Activated CD4-positive, alpha-beta T cell treated with anti-CD3 and anti-CD28 coated beads, Interleukin-2, Interleukin-4, amounts not matched to agents 100 ng/mL and 50 ng/mL, durations not matched to agents 16 hours and 8 hours (primary cell): ENCODE measurements at regions not wholly inside any gene's neighbourhood (a gene's known extent, or its start where the extent isn't known, plus 50 kb on each side); places are given as distances from the start of the nearest gene placed in this dataset.
"Not testable (repeated sequence)": the region's sequence is repeated elsewhere in the genome, so short reads cannot be mapped to it uniquely, and the experiment has no call there.

ENCODE experiments used
- DNase-seq: peaks from one replicate; pipeline ENCODE4 v3.0.0-alpha.2; 2020; ENCODE audit warnings: low spot score

DNA sequence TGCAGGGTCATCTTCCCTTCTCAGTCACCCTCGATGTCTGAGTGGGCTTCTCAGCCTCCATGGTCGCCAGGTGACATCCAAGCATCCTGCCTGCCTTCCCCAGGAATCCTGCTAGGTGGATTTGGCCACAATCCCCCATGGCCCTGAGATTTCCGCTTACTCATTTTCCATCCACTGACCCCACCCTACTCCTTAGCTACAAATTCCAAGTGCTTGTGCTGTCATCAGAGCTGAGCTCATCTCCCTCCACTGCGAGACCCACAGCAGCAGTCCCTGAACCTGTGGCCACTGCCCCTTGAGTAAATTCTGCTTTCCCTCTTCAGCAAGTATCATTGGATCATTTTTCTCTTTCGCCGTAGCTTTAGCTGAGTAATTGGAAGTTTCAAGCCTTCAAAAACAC is 90.5 kb upstream of the ANKRD10 start:
- no peak for DNase-seq

DNA sequence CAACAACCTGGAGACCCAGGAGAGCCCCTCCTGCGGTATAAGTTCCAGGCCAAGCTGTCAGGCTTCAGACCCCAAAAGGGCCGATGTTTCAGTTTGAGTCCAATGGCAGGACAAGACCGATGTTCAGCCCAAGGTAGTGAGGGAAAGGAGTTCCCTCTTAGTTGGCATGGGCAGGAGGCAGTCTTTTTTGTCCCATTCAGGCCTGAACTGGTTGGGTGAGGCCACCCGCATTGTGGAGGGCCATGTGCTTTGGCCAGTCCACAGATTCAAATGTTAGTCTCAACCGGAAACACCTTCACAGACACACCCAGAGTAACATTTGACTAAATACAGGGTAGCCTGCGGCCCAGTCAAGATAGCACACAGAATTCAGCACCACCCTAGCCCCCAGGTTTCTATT is 89.6 kb upstream of the ANKRD10 start:
- no peak for DNase-seq

DNA sequence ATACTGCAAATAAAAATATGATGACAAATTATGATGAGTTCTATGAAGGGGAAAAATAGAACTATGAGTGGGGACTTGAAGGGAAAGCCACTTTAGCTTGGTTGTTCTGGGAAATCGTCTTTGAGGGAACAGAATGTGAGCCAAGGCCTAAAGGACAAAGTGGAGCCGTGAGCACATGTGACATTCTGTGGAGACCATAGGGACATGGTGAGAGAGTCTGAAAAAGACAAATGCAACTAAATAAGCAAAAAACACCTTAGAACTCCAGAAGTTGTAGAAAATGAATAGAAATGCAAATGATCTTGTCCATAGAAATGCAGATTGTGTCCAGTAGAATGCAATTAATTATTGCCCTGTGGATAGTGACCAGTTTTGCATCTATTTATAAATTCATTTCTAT is 86.8 kb upstream of the ANKRD10 start:
- no peak for DNase-seq

DNA sequence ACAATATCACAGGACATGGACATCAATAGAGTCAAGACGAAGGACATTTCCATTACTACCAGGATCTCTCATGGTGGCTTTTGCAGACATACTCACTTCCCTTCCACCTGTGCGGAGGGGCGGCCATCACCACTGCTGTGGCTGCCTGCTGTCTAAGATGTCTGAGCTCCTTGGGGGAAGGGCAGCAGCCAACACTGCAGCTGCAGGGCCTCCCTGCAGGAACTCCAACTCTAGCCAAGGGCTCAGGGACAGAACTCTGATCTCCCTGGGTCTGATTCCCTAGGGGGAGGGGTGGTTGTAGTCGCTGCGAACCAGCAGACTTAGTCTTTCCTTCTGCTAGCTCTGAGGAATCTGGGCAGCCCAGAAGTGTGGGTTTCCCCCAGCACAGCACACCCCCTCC is 78.9 kb upstream of the ANKRD10 start:
- DNase-seq, result no peak

DNA sequence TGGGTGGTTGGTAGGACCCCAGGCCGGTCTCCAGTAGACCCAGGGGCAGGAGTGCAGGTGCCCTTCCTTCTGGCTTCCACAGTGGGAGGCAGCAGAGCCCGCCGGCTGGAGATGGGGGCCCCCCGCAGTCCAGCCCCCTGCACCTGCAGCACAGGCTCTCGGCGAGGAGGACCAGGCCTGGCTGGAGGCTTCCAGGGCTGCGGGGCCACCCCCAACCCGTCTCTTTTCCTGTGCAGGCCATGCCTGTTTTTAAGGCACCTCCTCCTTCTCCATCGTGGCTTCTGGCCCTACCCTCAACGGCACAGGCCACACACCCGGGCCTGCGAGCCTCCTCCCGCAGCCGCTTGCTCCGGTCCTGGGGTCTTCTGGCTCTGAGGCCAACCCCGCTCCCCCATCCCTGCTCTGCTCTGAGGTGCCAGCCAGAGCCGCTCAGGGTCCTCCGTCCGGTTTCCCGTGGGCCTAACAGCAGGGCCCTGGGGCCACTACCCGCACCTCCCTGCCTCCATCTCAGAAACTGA is 77.2 kb upstream of the ANKRD10 start:
- DNase-seq, result no peak

DNA sequence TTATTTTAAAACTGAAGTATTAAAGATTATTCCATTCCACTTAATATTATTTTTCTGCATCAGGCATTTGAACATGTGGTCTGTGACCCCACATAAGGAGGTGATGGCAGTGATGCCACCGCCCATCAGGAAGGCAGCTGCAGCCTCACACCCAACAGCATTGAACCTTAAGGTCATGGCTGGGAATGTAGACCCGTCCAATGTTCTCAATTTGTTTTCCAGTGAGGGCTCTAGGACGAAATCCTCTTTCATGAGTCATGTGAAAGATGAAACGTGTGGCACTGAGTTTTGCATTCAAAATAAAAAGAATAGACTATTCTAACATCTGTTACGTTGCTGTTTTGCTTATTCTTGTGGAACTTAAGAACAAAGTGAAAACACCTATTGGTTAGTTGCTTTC is 74.5 kb upstream of the ANKRD10 start:
- no peak for DNase-seq

DNA sequence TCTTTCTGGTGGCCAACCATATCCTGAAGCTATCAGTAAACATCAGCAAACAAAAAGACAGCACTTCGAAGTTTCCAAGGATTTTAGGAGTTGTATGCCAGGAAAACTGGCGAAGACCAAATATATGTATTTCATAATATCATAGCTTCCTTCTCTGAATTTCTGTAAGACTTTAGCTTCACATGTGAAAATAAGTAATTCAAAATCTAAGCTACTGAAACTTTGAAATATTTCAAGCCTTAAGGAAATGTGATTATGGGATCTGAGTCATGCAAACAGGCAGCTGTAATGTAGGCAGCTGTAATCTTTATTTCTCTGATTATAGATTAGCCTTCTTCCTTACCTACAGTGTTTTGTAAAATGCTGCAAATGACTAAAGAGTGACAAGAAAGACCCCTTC is 70.7 kb upstream of the ANKRD10 start:
- no peak for DNase-seq

DNA sequence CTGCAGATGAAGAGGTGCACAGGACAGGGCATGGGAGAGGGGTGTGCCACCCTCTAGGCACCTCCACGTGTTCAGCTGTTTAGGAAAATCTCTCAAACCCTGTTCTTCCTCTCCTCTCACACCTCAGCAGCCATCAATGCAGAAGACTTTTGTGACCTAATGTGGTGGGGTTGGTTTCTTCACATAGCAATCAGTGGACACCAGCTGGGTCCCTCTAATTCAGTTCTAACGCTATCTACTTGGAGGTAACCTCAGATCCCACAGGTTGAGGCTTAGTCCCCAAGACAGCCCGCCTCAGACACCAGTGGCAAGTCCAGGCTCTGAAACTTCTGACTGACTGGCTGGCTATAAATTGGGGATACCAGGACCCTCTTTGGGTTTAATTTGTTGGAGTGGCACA is 69.9 kb upstream of the ANKRD10 start:
- DNase-seq, result no peak

DNA sequence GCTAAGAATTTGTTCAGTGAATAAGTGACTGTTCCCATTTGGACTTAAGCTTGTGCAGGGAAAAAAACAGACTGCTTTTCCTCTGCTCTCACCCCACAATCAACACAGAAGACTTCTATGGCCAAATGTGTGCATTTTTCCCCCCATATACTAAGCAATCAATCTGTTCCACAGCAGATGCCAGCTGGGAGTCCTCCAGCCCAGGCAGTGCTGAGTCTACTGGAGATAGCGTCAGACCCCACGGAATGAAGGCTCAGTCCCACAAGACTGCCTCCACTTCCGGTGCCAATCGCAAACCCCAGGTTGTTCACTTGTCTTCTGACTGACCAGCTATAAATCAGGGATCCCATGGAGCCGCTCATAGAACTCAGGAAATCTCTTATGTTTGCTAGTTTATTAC is 69.5 kb upstream of the ANKRD10 start:
- no peak for DNase-seq

DNA sequence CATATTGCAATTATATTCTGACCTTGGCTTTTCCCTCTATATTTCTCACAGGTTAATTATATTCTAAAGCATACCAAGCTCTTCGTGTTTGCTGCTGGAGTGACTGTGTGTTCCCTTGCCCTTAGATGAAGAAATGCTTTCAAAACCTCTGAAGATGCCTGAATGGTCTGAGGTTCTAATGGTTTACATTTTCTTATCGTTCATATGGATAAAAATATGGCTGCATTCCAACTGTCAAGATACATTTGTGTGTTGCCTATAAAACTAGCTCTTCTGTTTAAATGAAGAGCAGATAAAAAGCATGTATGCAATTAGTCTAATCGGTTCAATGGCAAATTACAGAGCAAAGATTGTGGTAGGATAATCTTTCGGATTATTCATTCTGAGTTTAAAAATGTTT is 68.4 kb upstream of the ANKRD10 start:
- DNase-seq, result no peak

DNA sequence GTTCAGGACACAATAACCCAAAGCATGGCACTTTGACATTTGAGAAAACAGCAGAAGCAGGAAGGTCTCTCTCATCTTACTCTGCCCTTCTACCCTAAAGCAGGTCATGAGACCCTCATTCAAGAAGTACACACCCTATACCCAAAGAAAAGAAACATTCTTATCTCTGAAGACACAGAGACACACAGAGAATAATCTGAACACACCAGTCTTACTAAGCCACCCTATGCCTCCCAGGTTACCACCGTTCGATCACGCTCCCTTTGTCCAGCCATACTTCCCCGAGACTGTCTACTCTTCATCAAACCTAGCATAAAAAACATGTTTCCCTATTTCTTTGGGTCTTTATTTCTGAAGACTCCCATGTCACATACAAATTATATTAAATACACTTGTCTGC is 66.5 kb upstream of the ANKRD10 start:
- no peak for DNase-seq

DNA sequence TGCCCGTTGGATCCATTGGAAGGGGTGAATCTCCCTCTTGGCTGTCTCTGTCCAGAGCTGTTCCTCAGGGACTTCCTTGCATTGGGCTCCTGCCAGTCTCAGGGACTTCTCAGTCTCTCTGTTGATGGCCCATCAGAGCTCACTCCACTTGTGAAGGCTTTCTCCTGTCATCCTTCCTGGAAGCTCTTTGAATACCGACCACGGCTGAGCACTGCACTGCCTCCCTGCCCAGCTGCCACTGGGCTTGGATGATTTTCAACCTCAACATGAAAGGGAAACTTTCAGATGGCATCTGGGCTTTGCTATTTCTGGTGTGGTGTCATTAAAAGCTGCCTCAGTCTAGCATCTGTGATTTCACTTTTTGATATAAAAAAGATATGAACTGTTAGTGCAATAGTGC is 66.1 kb upstream of the ANKRD10 start:
- no peak for DNase-seq

DNA sequence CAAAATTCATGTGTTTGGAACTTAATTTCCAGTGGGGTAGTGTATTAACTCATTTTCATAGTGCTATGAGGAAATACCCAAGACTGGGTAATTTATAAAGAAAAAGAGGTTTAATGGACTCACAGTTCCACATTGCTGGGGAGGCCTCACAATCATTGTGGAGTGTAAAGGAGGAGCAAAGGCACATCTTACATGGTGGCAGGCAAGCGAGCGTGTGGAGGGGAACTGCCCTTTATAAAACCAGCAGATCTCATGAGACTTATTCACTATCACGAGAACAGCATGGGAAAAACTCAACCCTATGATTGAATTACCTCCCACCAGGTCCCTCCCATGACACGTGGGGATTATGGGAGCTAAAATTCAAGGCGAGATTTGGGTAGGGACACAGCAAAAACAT is 64.3 kb upstream of the ANKRD10 start:
- DNase-seq, result not testable (repeated sequence)

DNA sequence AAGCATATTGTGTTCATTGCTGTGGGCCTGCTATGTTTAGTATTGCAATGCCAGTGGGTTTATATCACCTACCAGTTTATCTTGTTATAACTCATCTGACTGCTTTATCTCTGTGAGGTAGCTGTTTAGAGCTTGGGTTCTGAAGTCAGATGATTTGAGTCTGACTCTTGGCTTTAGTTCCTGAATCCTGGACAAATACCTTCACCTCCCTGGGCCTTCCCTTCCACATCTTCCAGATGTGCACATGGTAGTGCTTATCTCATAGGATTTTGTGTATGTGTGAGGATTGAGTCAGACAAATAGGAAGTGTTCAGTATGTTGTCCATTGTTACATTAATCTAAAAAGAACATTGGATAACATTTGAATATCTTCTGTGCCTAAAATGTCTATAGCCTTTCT is 63.5 kb upstream of the ANKRD10 start:
- no peak for DNase-seq

DNA sequence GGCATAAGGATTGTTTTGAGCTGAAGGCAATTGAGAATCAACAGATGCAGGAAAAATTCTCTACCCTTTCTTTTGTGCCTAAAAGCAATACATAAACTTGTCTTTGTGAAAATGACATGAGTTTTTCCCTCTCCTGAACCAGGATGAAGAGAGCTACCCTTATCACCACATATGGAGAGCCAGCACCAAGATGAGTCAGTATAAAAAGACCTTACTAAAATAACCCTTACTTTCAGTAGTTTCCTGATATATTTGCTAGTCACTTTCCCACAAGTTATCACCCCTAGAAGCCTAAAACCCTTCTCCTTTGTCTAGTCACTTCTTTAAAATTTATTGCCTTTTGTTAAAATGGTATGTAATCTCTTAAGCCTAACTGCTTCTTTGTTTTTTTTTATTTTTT is 61.9 kb upstream of the ANKRD10 start:
- no peak for DNase-seq

DNA sequence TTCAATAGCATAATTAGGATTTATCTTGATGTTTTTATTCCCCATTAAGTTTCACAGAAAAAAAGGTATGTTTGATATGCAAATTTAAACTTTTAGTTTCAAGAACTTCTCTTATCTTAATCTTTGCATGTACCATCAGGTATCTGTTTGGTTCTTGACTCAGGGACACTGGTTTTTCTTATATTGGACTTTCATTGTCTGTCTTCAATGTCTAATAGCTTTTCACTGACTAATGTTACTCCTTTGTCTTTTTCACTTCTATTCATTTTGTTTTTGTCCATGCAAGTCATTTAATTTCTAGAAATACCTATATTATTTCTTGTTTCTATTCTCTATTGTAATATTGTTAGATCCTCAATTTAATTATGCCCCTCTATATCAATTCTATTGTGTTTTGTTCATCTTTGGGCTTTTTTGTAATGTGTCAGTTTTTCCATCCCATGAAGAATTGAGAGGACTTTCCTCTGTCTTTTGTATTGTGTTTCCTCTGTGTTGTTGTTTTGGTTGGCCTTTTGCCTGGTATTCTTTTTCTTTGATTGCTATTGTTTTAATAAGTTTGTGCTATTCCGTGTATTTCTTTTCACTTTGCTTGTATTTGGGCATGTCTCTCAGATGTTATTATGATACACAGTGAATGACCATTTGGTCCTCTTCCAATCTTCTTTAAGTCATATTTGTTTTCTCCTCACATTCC is 58.3 kb upstream of the ANKRD10 start:
- DNase-seq, result no peak

DNA sequence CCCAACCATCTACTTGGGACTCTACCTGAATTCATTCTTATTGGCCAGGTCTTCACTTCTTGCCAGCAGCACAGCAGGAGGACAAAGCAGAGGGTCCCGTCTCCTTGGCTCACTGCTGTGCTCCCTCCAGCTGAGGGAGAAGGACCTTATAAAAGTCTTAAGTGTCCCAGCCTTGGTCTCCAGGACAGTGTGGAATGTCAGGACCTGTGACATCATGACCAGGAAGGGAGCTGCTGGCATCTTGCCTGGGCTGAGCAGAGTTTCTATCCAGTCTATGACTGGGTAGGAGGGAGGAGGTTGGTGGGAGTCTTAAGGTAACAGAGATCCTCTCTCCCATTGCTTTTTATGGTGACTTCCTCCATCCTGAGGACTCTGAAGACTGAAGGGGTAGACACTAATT is 56.6 kb upstream of the ANKRD10 start:
- no peak for DNase-seq

DNA sequence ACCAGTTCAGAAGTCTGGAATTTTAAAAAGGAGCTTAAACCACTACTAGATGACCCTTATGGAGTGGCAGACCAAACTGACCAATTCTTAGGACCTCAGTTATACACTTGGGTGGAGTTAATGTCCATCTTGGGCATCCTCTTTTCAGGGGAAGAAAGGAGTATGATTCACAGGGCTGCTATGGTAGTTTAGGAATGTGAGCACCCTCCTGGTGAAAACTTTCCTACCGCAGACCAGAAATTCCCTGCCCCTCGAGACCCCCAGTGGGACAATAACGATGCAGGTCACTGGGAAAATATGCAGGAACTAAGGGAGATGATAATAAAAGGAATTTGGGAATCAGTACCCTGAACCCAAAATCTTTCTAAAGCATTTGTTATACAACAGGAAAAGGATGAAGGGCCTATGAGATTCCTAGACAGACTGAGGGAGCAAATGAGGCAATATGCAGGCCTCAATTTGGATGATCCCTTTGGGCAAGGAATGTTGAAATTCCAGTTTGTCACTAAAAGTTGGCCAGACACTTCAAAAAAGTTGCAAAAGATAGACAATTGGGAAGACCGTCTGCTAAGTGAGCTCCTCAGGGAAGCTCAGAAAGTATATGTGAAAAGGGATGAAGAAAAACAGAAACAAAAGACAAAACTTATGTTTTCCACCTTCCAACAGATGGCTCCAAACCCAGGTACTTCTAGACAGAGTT is 52.4 kb upstream of the ANKRD10 start:
- not testable (repeated sequence) for DNase-seq

DNA sequence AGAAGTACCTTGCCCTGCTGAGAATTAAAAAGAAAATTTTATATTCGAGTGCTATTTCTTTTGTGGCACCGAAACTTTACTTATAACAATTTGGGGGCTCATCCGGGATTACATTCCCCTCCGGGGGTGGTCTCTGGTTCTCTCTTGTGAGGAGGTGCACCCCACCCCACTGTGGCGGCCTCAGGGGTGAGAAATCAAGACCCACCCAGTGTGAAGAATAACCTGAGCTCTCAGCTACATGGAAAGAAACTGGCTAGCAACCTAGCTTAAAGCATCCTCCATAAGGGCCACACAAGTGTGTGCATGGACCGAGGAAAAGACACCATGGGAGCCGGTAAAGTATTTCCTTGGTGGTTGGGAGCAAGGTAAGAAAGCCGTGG is 50.9 kb upstream of the ANKRD10 start:
- no peak for DNase-seq

DNA sequence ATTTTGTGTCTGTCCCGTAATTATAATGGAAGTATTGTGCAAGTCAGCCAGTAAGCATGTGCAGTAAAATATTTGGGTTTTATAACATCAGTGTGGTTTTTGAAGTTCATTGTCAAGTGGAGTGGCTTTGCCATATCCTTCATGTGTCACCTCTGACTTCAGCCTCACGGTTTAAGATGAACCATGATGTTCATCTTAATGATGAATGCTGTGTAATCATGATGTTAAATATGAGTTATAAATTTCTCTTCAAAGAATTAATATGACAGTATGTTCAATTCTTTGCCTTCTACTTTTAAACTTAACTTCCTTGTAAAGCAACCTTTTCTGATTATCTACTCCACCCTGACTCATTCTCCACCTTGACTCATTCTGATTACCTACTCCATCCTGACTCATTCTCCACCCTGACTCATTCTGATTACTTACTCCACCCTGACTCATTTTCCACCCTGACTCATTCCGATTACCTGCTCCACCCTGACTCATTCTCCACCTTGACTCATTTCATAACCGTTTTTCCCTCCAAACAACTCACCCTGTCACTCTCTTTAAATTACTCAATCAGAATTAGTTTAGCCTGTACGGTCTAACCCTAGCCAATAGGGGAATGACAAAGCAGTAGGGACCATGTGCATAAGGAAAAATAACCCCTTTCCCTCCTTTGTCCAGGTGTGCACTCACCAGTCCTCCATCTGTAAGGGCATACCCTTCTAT is 50.3 kb upstream of the ANKRD10 start:
- peak; percentile 92 for DNase-seq
